ENCODE measurements at regions not wholly inside any gene's neighbourhood (a gene's known extent, or its start where the extent isn't known, plus 50 kb on each side); places are given as distances from the start of the nearest gene placed in this dataset.

DNA sequence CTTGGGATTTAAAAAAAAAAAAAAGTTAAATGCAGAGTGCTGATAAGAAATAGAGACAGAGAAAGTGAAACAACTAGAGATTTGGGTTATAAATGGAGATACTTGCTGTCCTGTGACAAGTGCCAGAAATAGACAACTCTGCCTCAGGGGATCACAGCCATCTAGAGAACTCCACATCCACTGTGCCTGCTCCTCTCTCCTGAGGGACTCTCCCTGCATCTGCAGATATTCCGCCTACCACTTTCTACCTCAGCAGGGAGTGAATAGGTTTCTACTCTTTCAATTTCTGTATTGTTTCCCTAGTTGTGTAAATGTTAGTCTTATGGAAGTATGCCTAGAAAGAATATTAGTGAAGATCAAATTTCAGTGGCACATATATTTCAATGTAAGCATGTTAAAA, 307.2 kb downstream of the HTR1A start:
- H3K4me3 ChIP-seq (ENCODE audit: low read length) = no peak overlapping the region
- TF ChIP-seq, protein P1, sequence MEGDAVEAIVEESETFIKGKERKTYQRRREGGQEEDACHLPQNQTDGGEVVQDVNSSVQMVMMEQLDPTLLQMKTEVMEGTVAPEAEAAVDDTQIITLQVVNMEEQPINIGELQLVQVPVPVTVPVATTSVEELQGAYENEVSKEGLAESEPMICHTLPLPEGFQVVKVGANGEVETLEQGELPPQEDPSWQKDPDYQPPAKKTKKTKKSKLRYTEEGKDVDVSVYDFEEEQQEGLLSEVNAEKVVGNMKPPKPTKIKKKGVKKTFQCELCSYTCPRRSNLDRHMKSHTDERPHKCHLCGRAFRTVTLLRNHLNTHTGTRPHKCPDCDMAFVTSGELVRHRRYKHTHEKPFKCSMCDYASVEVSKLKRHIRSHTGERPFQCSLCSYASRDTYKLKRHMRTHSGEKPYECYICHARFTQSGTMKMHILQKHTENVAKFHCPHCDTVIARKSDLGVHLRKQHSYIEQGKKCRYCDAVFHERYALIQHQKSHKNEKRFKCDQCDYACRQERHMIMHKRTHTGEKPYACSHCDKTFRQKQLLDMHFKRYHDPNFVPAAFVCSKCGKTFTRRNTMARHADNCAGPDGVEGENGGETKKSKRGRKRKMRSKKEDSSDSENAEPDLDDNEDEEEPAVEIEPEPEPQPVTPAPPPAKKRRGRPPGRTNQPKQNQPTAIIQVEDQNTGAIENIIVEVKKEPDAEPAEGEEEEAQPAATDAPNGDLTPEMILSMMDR (conservative IDR thresholded peaks at IDR 0.05; ENCODE audit: low read depth, low read length) = no peak
- no peak for DNase-seq (ENCODE audit: low read depth)

DNA sequence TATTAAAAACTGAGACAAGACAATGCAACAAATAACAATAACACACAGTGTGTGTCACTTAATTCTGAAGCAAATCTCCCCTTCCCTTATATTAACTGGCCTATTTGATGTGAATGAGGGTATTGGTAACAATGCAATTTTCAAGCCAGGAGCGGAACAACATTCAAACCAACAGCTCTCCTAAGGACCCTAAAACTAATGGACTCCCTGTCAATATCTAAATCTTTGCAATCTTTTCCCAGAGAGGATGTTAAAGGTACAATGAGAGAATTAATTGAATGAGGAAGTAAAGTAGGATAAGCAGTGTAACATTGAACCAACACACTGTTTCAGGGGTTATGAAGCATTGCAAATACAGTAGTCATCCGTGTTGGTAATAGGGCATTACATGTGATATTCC, 311.7 kb downstream of the HTR1A start:
- no peak overlapping the region for H3K4me3 ChIP-seq (ENCODE audit: low read length)

DNA sequence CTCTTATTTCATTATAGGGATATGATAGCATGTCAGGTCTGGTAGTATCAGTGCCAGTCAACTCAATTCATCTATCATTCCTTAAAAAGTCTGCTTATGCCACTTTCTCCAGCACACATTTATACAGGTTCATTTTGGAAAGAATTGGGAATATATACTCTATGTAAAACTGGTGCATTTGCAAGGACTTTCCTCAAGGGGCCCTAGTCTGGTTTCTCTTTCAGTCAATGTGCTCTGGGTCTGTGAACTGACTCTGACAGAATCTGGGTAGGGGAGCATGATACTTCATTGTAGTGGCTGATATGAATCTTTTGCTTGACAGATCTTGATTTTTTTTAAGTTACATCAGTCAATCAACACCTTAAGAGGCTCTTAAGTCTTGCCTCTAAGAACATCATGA, 313.9 kb downstream of the HTR1A start:
- TF ChIP-seq, protein P1 (conservative IDR thresholded peaks at IDR 0.05; ENCODE audit: low read depth, low read length) = no peak
- no peak for DNase-seq (ENCODE audit: low read depth)
- no peak overlapping the region for H3K4me3 ChIP-seq (ENCODE audit: low read length)

More for the DNA sequence above, 311.7 kb downstream of the HTR1A start:
- no peak for DNase-seq (ENCODE audit: low read depth)
- TF ChIP-seq, protein P1 (conservative IDR thresholded peaks at IDR 0.05; ENCODE audit: low read depth, low read length) = no peak

- no peak overlapping the region for H3K4me3 ChIP-seq (ENCODE audit: low read length)
- TF ChIP-seq, protein P1 (conservative IDR thresholded peaks at IDR 0.05; ENCODE audit: low read depth, low read length) = no peak
- no peak for DNase-seq (ENCODE audit: low read depth)
Measured at GRCh38 chr5:63629951-63630630, 332.2 kb downstream of the HTR1A start.

DNA sequence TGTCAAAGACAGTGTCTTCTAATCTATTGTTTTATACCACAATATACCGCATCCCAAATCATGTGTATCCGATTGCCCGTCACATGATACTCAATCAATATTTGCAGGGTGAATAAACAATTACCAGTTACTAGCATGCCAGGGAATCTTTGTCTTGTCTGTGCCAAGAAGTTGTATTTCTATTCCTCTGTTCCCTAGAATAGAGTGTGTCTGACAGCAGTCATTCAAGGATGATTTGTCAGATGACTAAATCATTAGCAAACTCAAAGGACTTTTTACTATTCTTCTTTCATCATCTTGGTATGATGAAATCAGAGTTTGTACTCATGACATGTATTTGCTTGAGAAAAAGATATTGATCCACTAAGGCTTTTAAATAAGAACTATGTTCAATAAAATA, 348.8 kb downstream of the HTR1A start:
- DNase-seq (ENCODE audit: low read depth) = no peak
- TF ChIP-seq, protein P1 (conservative IDR thresholded peaks at IDR 0.05; ENCODE audit: low read depth, low read length) = no peak

GRCh38 chr5:63603996-63604395, 358.2 kb downstream of the HTR1A start:
- no peak for DNase-seq (ENCODE audit: low read depth)
- no peak overlapping the region for H3K4me3 ChIP-seq (ENCODE audit: low read length)
- TF ChIP-seq, protein P1 (conservative IDR thresholded peaks at IDR 0.05; ENCODE audit: low read depth, low read length) = no peak

More for the DNA sequence above, 348.8 kb downstream of the HTR1A start:
- H3K4me3 ChIP-seq (ENCODE audit: low read length) = no peak overlapping the region

DNA sequence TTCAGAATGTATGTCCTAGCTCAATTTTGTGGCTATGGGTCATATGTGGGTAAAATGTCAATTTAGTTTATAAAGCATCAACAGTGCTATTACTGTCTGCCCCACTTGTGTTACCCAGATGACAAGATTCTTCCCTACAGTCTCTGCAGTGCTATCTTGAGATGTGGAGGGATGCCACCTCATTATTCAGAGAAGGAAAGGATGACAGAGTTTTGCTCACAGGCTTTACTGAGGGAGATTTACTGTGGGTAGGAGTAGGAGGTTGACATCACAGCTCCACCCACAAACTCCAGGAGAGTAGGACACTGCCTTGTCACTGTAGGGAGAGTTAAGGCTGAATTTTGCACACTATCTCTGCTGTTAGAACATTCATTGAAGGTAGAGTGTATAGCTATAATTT, 359.3 kb downstream of the HTR1A start:
- DNase-seq (ENCODE audit: low read depth) = no peak
- TF ChIP-seq, protein P1 (conservative IDR thresholded peaks at IDR 0.05; ENCODE audit: low read depth, low read length) = no peak
- H3K4me3 ChIP-seq (ENCODE audit: low read length) = no peak overlapping the region
